ENCODE measurements at regions not wholly inside any gene's neighbourhood (a gene's known extent, or its start where the extent isn't known, plus 50 kb on each side); places are given as distances from the start of the nearest gene placed in this dataset.

GRCh38 chr3:99176169-99176964, 274.9 kb upstream of the DCBLD2 start:
- no peak for DNase-seq

- DNase-seq = no peak
Observed at GRCh38 chr3:99175276-99175812, 273.8 kb upstream of the DCBLD2 start.

- peak; percentile 6 to 19 for DNase-seq
Observed at GRCh38 chr3:99172736-99173657, 271.5 kb upstream of the DCBLD2 start.

GRCh38 chr3:99171800-99172199, 270.3 kb upstream of the DCBLD2 start:
- DNase-seq = no peak

- no peak for DNase-seq
Observed at GRCh38 chr3:99170867-99171517, 269.5 kb upstream of the DCBLD2 start.

GRCh38 chr3:99167071-99167470, 265.6 kb upstream of the DCBLD2 start:
- no peak for DNase-seq

- no peak for DNase-seq
Observed at GRCh38 chr3:99163314-99163713, 261.8 kb upstream of the DCBLD2 start.

GRCh38 chr3:99159220-99159762, 257.8 kb upstream of the DCBLD2 start:
- no peak for DNase-seq

- DNase-seq = no peak
Observed at GRCh38 chr3:99145031-99145430, 243.5 kb upstream of the DCBLD2 start.

- no peak for DNase-seq
Observed at GRCh38 chr3:99143493-99143892, 242.0 kb upstream of the DCBLD2 start.

- no peak for DNase-seq
Observed at GRCh38 chr3:99134986-99135385, 233.5 kb upstream of the DCBLD2 start.

- no peak for DNase-seq
Observed at GRCh38 chr3:99131876-99132275, 230.4 kb upstream of the DCBLD2 start.

GRCh38 chr3:99128725-99129505, 227.4 kb upstream of the DCBLD2 start:
- DNase-seq = no peak

GRCh38 chr3:99128235-99128634, 226.7 kb upstream of the DCBLD2 start:
- no peak for DNase-seq

- no peak for DNase-seq
Observed at GRCh38 chr3:99126316-99126715, 224.8 kb upstream of the DCBLD2 start.

- DNase-seq = no peak
Observed at GRCh38 chr3:99119385-99119784, 217.9 kb upstream of the DCBLD2 start.

GRCh38 chr3:99118381-99118780, 216.9 kb upstream of the DCBLD2 start:
- DNase-seq = no peak

- DNase-seq = no peak
Observed at GRCh38 chr3:99114565-99115291, 213.2 kb upstream of the DCBLD2 start.

GRCh38 chr3:99111235-99111634, 209.7 kb upstream of the DCBLD2 start:
- no peak for DNase-seq

- DNase-seq = no peak
Observed at GRCh38 chr3:99110401-99110800, 208.9 kb upstream of the DCBLD2 start.

- DNase-seq = no peak
Observed at GRCh38 chr3:99108508-99108907, 207.0 kb upstream of the DCBLD2 start.

All from stimulated activated CD4-positive, alpha-beta T cell treated with anti-CD3 and anti-CD28 coated beads, Interleukin-2, amount 100 ng/mL, for 48 hours (primary cell).